Activated T-cell treated with anti-CD3 and anti-CD28 coated beads, Interleukin-2, amount 50 U/mL, for 48 hours (primary cell): ENCODE measurements at regions not wholly inside any gene's neighbourhood (a gene's known extent, or its start where the extent isn't known, plus 50 kb on each side); places are given as distances from the start of the nearest gene placed in this dataset.
A peak's percentile ranks its signal among the peaks of the same experiment; 100 is the strongest.

Source experiments
- DNase-seq, 2 experiments: peaks; one replicate each; pipeline ENCODE4 v3.0.0-alpha.2; 2020

DNA sequence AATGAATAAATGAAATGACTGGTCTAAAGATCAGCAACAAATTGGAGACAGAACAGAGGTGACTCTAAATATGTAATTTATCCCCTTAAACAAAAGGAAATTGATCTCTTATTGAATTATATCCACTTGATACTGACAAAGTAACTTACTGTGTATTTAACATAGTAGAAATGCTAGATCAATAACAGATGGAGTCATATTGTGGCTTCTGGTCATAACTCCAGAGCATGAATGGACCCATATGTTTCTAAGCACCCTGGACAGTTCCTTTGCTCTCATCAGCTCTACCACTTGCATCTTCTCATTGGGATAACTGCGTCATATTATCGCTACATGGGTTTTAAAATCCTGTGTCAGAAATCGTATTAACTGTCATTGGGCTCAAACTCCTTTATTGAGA, 222.3 kb downstream of the ETS1 start:
- DNase-seq = no peak

DNA sequence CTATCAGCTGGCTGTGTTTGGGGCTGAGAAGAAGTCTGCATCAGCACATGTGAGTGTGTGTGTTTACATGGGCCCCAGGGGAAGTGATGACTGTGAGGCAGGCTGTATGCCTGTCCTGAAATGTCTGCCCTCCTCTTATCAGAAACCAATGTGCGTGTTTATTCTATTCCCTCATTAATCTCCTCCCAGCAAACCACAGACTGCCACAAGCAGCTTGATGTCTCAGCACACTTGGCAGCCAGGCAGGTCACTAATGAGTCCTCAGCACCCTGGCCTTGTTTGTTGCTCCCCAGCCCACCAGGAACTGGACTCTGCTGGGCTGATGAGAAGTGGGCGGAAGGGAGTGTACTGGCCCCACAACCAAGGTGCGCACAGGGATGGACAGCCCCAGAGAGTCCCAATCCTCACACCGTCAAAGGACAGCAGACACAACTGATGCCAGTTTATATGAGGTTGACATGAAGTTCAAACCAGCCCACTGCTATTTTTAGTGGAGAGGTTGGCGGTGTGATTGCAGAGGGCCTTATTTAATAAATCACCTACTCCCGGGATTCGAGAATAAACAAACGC, 225.8 kb downstream of the ETS1 start:
- no peak for DNase-seq

DNA sequence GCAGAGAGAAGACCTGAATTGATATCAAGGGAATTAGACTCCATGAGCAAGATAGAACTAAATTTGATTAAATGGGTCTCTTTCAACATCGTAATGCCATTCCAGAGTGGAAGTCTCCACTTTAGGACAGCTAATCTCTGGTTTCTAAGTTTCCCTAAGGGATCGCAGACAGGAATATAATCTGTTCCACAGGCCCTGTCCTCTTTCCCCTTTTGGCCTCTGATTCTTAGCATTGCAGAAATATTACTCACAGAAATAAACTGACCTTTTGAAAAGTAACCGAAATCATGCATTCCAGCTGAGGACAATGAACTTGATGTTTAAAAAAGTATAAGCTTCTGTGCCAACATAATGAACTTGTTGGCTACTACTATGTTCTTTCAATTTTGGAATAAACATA, 227.8 kb downstream of the ETS1 start:
- no peak for DNase-seq

DNA sequence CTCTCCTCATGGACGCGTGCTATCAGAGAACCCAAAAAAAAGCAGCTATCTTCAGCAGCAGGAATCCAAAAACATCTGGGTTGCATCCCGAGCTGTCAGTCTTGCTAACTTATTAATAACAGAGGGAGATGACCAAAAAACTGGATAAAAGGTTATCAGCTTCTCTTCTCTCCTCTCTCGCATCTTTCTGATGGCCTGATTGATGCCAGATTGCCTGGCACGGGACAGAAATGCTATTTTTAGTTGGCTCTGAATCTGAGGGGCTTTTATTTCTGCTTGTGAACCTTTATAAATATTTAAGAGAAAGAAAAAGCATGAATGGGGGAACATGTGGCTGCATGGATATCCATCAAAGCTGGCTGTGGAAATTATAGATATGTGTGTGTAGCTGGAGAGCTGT, 230.3 kb downstream of the ETS1 start:
- no peak for DNase-seq

DNA sequence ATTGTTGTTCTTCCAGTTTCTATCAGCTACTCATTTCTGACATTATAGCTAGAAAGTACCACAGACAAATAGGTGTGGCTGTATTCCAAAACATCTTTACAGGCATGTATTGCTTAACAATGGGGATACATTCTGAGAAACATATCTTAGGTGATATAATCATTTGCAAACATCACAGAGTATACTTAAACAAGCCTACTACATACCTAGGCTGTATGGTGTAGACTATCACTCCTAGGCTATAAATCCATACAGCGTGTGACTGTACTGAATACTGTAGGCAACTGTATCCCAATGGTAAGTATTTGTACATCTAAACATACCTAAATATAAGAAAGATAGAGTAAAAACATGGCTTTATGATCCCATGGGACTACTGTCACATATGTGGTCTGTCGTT, 231.8 kb downstream of the ETS1 start:
- no peak for DNase-seq

DNA sequence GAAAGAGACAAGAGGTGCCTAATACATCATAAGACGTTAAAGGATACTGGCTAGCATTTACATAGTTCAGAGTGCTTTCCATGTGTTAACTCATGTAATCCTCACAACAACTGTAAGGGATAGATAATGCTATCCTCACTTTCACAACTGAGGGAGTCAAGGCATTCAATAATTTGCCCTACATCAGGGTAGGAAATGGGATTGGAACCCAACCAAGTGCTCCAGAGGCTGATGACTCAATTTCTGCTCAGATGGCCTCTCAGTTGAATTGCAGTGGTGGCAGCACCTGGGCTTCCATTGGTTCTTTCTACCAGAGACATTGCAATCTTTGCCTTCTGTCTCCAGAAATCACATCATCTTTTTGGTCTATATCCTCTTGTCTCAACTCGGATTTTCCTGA, 232.9 kb downstream of the ETS1 start:
- DNase-seq = no peak

DNA sequence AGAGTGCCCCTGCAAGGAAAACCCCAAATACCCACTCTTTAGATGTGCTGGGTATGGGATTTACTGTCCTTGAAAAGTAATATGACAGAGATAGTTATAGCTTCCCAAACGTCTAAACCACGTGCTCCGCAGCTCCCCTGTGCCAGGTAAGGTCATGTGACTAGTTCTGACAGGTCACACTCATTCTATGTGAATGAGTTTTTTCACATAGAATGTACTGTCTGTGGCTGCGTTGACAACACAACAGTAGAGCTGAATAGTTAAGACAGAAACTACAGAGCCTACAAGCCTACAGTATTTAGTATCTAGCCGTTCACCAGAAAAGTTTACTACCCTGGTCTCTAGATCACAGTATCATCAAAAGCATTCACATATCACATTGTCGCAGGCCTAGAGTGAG, 236.2 kb downstream of the ETS1 start:
- DNase-seq = no peak

DNA sequence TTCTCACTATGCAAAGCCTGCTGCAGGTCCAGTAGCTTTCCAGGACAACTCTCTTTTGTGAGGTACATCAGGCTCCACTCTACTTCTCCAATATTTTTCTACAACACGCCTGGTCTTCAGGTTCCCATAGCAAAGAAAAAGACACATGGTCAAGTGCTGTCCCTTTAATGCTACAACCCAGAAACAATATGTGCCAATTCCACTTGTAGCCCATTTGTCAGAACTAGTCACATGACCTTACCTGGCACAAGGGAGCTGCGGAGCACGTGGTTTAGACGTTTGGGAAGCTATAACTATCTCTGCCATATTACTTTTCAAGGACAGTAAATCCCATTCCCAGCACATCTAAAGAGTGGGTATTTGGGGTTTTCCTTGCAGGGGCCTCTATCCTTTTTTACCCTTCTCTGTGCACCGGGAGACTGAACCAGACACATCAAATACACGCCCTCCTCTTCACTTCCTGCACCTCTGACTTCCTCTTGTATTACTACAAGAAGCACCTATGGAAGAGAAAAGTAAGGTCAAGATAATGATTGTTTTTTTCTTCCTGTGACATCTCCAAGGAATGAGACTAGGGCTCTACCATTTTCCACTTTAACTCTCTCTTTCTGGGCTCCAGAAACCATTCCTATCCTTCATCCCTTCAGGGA, 237.6 kb downstream of the ETS1 start:
- DNase-seq = no peak

DNA sequence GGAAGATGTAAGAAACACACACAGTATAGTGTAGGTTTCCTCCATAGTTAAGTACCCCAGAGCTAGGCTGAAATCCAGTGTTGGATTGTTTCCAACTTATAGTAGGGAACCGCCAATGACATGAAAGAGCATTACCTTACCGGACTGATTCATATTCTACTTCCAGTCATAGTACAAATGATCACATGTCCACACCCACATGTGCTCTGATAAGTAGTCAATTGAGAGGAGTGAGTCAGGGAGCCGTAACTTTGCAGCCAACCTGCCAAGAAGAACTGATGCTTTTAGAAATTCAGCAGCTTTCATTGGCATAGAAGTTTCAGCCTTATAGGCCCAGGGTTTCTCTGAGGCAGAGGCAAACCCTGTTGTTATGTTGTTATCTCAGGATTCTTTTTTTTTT, 240.6 kb downstream of the ETS1 start:
- no peak for DNase-seq

DNA sequence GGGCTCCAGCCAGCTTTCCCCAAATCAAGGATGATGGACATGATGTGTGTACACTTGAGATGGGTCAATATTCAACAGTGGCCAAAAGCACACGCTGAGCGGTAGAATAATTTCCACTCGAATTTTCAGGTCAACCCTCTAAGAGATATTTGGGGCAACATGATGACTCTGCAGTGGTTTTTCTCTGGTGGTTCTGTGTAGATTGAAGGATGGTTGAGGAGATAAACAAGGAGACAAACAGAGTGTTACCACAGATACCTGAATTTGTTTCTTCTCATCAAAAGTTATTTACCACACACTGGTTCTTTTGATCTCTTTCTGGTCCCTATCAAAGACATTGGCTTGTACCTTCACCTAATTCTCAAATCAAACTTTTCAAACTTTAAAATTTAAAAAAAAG, 242.0 kb downstream of the ETS1 start:
- DNase-seq = no peak

DNA sequence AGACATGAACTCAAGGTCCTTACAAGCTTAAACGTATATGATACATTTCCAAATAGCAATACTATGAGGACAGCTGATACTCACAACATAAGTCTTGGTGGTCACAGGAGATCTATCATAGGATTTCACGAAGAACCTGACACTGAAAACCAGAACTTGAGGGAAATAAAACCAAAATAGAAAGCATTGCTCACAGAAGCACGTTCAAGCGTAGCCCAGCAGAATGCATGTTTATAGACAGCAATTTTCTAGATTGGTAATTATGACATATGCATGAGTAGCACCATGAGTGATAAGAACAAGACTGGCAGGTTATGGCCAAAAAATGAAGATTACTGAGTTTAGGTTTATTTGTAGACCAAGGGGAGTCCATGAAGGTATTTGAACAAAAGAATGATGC, 243.5 kb downstream of the ETS1 start:
- DNase-seq = no peak

DNA sequence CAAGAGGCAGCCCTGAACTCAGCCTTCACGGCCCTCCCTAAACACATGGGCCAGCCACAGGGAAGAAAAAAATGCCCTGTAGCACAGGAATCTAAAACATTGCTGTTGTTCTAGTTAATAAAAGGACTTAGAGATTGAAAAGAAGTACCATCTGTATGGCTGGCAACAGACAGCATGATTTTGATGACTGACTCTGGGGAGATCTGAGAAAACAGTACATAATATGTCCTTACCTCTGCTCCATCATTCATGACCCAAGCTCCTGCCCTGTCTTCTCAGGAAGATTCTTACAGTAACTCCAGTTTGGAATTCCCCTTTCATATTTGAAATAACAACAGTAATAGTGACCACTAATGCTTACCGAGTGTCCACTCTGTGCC, 244.2 kb downstream of the ETS1 start:
- DNase-seq = no peak

DNA sequence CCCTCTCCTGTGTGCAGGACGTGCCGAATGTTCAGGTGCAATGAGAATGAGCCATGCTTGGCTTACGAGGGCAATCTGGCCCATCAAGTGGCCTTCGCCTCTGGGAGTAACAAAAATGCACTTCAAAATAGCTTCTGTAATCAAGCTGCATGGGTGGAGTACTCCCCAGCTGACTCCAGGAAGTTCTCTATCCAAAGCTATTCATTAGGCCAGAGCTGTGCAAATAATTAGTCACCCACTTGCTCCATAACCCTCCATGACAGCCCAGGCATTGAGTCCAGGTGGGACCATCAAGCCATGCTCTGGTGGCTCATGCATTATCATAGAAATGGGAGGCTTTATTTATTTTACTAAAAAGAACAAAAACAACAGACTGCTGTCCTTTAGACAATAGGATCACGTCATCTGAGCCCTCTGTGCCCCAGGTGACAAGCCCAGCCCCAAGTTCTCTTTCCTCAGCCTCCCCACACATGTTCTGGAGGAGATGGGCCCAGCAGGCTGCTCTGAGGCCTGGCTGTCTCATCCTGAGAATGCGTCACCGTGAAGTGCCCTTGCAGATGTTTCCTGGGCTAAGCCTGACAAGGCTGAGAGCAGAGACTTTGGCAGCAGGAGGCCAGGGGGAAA, 244.7 kb downstream of the ETS1 start:
- peak; percentile 83 to 85 for DNase-seq

DNA sequence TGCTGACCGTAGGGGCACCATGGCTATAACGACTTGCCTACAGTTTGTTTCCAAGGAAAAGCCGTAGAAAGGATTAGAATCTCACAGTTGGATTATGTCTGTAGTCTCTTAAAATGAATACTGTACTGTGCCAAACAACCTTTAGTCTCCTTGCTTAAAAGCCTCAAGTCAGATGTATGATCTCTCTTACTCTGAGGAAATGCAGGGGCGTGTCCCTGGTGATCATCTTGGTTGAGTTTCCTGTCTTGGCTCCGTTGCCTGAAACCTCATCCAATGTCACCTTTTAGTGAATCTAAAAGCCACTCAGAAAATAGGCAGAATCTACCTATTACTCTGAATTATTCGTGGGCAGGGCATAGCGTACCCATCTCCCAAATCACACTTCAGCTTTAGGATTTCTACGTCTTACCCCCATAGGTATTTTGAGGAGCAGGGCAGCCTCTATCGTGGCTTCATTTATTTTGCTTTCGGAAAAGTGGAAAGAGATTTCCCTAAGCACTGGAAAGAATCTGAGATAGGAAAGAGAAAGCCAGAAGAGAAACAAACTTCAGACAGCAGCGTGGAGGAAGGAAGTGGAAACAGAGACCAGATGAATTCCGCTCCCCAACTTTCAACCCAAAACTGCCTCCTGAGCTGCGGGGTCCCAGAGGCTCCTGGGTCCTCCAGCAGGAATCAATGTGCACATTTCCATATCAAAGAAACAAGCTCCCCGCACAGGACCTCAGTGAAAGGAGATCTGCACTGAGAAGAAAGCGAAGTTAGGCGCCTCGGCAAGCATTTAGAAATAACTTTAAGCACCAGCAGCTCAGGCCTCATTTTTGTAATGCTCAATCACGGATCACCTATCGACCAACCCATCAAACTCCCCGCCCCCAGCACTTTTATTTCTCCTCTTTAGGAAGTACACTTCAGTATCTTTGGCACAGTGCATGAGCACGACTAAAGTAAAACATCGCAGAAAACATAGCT, 245.8 kb downstream of the ETS1 start:
- no peak for DNase-seq

DNA sequence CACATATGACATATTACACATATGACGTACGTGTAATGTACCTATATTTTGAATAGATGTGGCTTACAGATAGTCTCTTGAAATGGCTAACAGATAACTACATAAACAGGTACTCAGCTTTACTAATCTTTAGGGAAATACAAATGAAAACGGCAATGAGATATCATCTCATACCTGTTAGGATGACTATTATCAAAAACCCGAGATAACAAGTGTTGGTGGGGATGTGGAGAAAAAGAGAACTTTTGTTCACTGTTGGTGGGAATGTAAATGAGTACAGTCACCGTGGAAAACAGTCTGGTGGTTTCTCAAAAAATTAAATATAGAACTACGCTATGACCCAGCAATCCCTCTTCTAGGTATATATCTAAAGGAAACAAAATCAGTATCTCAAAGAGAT, 247.6 kb downstream of the ETS1 start:
- no peak for DNase-seq

DNA sequence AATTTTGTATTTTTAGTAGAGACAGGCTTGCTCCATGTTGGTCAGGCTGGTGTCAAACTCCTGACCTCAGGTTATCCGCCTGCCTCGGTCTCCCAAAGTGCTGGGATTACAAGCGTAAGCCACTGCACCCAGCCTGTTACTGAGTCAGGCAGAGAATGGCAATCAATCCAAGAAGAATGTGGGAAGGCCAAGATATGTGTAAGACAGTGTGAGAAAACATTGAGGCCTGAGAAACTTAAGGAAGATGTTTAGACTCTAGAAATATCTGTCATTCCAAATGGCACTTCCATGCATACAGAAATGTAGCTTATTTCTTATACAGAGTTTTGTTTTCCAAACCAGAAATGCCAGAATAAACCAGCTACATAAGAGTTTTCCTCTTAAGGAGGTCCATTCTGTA, 248.5 kb downstream of the ETS1 start:
- no peak for DNase-seq

DNA sequence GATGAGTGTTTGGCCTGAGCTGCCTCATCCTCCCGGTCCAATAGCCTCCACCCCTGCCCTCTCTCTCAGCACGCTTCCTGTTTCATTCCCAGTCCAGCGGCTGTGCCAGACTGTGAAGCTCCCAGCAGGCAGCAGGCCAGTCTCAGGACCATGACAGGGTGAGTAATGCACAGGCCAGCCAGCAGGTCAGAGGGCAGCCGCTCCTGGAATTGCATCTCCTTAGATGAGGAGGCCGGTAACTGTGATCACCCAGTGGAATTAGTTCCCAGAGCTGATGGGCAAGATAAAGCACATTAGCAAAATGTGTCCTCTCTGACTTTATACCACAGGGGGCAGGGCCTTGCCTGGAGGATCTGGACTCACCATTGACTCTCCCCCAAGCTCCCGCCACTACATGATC, 251.2 kb downstream of the ETS1 start:
- no peak for DNase-seq

DNA sequence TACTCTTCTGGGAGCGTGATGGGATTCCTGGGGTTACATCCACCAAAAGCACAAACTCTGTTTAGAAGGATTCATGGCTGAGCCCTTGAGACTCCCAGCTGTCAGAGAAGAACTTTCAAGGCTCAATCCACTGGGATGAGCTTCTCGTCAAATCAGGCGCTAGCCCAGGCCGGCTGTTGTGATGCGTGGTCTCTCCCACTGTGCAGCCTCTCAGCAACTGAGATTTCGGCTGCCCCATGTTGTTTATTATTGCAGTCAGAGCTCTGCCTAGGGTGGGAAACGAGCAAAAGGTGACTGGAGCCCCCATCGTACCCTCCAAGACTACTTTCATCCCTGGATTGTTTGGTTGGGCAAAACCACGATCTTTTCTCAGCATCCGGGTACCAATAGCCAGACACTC, 251.6 kb downstream of the ETS1 start:
- no peak for DNase-seq

DNA sequence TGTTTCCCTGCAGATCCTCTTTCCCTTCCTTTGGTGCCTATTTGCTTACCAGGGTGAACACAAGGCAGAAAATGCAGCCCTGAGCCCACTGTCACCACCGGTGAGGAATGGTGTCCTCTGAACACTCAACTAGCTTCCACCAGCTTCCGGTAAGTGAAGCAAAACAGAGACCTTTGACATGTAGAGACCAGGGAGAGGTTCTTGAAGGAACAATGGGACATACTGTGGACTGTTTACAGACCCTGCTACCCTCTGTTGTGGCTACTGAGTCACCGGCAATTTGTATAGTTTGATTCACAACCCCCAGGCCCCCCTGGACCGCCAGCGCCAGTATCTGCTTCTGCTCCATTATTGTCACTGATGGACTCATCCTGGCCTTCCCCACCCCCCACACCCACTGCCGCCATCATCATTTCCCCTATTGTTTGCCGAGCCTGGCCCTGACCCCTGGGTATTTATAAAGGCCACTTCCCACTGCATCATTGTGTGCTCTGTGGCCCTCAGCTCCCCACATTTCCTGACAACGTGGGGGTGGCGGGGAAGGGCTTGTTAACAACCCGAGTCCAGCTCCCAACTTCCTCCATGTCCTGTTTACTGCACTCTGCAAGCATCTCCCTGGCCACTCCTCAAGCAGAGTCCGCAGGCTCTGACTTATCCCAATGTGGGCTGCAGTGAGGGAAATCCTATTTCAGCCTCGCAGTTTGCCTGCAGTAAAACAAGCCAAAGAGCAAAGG, 252.9 kb downstream of the ETS1 start:
- DNase-seq = no peak

DNA sequence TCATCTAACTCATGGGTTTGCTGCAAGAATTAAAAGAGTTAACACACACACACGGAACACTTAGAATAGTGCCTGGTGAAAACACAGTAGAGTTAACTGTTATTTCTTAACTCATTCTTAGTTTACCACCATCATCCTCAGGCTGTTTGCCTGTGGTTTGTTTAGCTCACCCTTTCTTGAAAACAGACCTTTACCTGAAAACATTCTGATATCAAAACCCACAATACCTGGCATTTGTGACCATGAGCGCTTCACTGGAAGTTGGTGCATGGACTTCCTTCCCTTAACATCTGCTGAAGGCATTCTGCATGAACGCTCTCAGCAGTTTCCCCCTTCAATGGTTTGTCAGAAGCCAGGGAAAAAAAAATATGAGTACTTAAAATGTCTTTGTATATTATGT, 256.0 kb downstream of the ETS1 start:
- no peak for DNase-seq

DNA sequence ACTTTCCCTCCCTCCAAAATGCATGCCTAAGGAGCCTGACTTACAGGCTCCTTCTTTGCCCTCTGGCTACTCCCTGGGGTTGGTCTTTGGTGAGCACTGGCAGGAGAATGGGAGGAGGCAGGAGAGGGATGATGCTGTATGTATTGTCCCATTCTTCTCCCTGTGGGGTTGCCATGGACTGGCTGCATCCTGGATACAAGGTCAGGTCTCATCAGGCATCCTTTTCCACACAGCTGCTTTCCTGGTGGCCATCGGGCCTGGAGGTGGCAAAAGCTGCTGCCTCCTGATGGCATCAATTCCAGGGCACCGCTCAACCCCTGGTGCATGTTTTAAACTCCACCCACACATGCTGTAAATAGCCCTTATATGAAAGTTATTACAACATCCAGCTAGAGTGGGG, 257.2 kb downstream of the ETS1 start:
- DNase-seq = no peak

DNA sequence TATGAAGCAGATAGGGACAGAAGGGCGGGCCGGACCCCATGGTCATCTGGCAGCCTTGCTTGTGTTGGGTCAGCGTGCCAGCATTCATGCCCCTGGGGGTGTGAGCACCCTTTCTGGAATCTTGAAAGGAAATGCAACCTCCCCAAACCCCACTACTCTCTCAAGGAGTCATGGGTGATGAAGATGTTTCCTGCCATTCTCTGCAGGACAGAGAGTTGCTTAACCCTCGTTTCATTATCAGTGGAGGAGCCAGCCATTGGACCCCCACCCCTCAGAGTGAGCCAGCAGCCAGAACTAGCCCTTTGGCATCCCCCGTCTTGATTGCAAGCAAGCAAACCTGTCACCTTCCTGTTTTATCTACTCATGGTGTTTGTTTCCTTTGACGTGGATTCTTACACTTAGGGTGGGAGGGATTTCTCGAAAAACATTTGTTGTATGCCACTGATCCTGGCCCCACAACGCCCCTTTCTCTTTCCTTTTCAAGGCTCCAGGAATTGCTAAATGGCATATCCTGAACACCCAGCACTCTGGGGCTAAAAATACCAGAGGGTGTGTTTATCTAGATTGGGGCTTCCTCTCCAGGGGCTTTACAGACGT, 258.3 kb downstream of the ETS1 start:
- peak; percentile 59 to 60 for DNase-seq

DNA sequence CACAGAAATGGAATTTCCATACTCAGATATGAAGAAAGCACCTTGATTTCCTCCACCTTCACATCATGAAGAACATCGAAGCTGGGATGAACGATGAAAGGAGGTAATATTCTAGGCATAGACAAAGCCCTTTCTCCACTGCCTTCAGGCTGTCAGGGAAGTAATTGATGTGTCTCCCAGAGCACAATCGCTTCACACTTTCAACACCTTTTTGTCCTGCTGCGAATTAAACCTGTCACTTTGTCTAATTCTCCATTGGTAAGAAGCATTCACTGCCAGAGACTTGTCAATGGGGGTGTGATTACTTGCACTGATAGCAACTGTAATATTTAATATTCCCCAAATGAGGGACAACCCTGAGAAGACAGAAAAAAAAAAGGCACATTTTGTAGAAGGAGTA, 260.1 kb downstream of the ETS1 start:
- no peak for DNase-seq
